Occipital lobe (tissue), 1 donor: ENCODE measurements at regions not wholly inside any gene's neighbourhood (a gene's known extent, or its start where the extent isn't known, plus 50 kb on each side); places are given as distances from the start of the nearest gene placed in this dataset.
"Not testable (repeated sequence)": the region's sequence is repeated elsewhere in the genome, so short reads cannot be mapped to it uniquely, and the experiment has no call there.

Experiments
- DNase-seq: peaks from one replicate; lab custom pipeline; 2025; lab: John Stamatoyannopoulos, UW

- DNase-seq = no peak
Measured at GRCh38 chrX:5702890-5703289, 525.8 kb downstream of the NLGN4X start.

- DNase-seq = no peak
Measured at GRCh38 chrX:5695971-5696370, 532.7 kb downstream of the NLGN4X start.

GRCh38 chrX:5683996-5684395, 544.7 kb downstream of the NLGN4X start:
- DNase-seq = no peak

- no peak for DNase-seq
Measured at GRCh38 chrX:5681159-5681558, 547.5 kb downstream of the NLGN4X start.

DNA sequence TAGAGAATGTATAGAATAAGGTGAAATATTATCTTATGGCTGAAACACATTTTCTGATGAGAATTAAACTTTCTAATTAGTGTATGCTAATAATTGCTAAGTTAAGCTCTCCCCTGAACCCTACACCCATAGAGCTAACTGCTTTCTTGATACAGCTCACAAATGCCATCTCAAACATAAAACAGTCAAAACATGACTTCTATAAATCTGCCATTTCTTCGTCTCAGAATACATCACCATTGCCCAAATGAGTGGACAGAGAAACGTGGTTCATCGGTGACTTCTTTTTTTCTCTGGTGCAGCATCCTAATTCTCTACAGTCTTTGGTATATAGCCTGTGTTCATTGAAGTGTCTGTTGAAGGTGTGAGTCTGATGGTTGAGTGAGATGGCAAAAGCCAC, 554.6 kb downstream of the NLGN4X start:
- DNase-seq = no peak

DNA sequence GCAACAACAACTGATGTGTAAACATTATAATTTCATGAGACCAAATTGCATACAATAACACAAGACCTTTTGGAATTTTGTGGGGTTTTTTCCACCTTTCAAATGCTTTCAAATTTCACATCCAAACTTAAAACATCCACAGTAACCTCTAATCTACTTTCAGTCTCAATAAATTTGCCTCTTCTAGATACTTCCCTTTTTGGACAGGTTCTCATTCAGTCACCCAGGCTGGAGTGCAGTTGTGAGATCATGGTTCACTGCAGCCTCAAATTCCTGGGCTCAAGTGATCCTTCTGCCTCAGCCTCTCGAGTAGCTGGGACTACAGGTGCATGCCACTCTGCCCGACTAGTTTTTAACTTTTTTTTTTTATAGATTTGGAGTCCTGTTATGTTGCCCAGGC, 556.6 kb downstream of the NLGN4X start:
- DNase-seq = no peak

DNA sequence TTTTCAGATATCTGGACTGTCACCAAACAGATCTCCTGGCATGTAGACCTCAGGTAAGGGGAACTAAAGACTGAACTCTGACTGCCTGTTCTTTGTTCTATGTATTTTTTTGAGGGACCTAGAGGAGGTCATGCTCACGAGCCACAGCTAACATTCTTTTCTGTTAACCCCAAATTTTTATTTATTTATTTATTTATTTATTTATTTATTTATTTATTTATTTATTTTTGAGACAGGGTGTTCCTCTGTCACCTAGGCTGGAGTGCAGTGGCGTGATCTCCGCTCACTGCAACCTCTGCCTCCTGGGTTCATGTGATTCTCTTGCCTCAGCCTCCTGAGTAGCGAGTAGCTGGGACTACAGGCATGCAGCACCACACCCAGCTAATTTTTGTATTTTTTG, 562.0 kb downstream of the NLGN4X start:
- DNase-seq = not testable (repeated sequence)

- no peak for DNase-seq
Measured at GRCh38 chrX:5656544-5656943, 572.1 kb downstream of the NLGN4X start.

GRCh38 chrX:5650904-5651303, 577.8 kb downstream of the NLGN4X start:
- DNase-seq = no peak

DNA sequence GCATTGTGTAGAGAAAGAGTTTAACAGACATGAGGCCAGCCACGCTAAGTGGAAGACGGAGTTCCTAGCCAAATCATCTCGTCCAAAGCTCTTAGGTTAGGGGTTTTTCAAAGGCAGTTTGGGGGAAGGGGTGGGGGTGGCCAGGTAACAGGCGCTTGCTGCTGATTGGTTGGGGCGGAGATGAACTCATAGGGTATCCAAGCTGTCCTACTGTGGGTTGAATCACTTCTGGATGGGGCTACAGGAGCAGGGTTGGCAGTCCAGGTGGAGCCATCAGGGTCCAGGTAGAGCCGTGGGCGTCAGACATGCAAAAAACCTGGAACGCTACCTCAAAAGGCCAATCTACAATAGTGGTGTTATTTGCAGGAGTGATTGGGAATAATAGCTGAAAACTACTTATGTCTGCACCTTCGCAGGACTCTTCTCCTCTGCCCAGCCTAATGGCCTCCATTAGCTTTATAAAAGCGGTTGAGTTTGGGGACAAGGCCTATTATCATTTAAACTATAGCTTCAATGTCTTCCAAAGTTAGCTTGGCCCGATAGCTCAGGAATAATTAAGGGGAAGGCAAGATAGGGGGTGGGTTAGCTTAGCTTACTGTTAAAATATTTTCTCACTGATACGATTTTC, 579.6 kb downstream of the NLGN4X start:
- DNase-seq = no peak

DNA sequence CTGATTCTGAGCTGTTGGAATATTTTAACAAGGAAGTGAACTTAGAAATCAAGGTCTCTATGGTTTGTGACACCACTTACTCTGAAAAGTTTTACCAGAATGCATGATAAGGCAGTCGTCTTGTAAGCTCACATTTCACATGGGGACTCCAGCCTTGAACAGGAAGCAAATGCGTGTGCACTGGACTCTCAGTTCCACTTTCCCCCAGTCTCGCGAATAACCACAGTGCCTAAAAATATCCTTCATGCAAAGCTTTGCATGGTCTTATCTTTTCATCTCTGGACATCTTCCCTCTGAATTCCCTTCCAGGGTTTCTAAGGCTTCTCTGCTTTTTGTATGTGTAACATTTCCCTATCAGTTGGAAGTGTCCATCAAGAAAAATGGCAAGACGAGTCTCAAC, 581.8 kb downstream of the NLGN4X start:
- DNase-seq = no peak

GRCh38 chrX:5644776-5645175, 583.9 kb downstream of the NLGN4X start:
- no peak for DNase-seq

DNA sequence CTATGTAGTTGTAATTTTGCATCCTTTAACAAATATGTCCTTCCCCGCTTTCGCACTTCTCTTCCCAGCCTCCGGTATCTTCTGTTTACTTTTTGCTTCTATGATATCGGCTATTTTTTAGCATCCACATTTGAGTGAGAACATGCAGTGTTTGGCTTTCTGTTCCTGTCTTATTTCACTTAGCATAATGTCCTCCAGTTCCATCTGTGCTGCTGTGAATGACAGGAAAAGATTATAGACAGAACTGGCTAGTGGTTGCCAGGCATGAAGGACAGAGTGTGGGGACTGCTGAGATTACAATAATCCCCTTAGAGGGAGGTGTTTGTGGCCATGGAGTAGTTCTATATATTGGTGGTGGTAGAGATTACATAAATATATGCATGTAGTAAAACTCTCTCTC, 588.6 kb downstream of the NLGN4X start:
- no peak for DNase-seq

DNA sequence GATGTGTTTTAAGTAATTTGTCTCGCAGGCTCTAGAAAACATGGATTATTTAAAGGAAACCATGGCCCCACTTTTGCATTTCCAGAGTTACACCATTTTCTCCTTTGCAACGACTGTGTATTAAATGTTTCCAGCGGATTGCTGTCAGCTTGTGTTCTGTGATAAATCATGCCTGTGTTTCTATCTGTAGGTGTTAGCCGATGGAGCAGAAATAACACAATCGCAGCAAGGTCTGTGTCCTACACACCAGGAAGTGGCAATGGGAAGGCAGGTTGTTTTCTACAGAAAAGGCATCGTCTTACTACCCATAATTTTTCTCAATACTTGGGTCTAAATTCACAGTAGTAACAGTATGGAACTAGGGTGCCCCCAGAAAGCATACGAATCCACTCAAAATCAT, 590.1 kb downstream of the NLGN4X start:
- DNase-seq = no peak

- no peak for DNase-seq
Measured at GRCh38 chrX:5632887-5633286, 595.8 kb downstream of the NLGN4X start.

DNA sequence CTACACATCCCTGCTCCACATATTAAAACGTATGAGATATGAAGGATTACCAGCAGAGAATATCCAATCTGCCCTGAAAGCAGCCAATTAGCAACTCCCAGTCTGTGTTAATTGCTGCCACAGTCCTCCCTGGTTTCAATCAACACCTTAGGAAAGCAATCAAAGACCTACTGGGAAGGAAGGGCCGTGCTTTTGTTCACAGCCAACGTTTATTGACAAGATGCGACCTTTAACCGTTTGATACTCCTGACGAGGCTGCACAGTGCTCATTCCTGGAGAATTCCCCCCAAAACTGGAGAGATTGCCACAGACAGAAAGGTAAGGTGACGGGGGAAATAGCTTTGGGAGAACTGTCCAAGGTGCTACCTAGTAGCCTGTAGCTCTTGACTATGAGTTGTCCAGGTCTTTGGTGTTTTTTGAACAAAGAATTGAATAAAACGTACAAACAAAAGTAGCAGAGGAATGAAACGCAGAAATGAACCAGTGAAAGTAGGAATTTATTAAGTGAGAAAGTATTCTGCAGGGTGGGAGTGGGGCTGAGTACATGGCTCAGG, 596.5 kb downstream of the NLGN4X start:
- DNase-seq = no peak

DNA sequence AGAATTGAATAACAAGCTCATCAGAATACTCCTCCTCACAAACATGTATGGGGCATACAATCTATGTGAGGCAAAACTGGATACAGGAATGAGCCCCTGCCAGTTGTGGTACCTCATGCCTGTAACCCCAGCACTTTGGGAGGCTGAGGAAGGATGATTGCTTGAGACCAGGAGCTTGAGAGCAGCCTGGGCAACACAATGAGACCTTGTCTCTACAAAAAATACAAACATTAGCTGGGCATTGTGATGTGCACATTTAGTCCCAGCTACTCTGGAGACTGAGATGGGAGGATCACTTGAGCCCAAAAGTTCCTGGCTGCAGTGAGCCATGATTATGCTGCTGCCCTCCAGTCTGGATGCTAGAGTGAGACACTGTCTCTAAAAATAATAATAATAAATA, 611.0 kb downstream of the NLGN4X start:
- DNase-seq = no peak

DNA sequence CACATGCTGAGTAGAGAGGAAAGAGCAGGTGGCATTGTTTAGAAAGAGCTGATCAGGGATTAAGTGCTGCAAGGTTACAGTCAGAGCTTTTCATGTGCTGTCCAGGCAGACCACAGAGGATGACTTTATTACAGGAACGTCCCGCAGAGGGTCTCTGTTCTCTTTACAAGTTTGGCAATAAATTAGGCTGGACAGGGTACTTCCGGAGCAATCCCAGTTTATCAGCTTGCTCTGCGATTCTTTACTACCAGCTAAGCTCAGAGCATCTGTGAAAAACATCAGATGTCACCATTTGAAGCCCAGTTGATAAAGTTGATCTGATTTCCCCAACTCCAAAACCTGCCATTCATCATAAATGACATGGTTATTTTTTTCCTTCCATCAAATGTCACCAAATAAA, 633.1 kb downstream of the NLGN4X start:
- no peak for DNase-seq

DNA sequence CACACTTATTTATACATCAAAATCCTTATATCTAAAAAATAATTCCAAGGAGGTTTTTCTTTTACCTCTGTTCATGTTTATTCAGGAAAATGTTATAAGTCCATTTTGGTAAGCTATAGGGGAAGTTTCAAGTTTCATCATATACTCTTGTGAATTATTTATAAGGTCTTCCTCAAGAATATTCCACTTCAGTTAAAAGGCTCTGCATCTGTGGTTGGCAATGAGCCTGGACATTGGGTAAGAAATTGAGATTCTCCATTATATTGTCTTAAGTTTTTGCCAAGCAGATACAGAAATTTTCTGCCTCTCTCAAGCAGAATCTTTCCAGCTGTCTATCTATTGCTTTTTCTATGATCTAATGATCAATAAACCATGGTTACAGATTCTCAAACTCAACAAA, 641.9 kb downstream of the NLGN4X start:
- no peak for DNase-seq

GRCh38 chrX:5575407-5575806, 653.3 kb downstream of the NLGN4X start:
- DNase-seq = no peak

GRCh38 chrX:5568934-5569333, 659.7 kb downstream of the NLGN4X start:
- no peak for DNase-seq

- no peak for DNase-seq
Measured at GRCh38 chrX:5559386-5559785, 669.3 kb downstream of the NLGN4X start.

DNA sequence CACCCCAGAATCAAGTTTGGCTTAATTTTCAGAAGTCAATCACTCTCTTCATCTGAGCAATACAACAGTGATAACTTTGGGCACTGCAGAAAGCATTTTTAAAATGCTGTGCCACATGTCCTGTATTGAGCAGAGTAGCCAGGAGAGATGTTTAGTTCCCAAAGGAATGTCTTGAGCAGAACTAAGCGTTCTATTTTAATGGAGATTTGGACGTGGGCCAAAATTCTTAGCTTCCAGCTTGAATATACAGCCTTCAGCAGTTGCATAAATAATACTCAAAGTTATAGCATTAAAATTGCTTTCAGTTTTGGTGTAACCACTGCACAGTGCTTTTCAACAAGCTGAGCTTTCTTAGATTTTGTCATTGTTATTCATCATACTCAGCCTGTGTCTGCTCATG, 679.2 kb downstream of the NLGN4X start:
- DNase-seq = no peak

GRCh38 chrX:5537098-5537497, 691.6 kb downstream of the NLGN4X start:
- no peak for DNase-seq
